Keratinocyte (primary cell): ENCODE measurements at regions not wholly inside any gene's neighbourhood (a gene's known extent, or its start where the extent isn't known, plus 50 kb on each side); places are given as distances from the start of the nearest gene placed in this dataset.

Source experiments
- DNase-seq: peaks from one replicate; pipeline ENCODE4 v3.0.0-alpha.2; 2011; ENCODE audit warnings: low read depth, missing footprints, low spot score
- FAIRE-seq: peaks from 2 replicates; lab custom pipeline; 2011; peaks lifted over from hg19 to GRCh38; lab: Jason Lieb, UNC
- H2AFZ ChIP-seq: 2 replicates; pipeline ENCODE4 v1.6.0; 2012; ENCODE audit warnings: low read length, control low read depth, inconsistent platforms; ENCODE audit not compliant: control insufficient read depth
- H3K27ac ChIP-seq: 2 replicates; pipeline ENCODE4 v1.5.1; 2011; ENCODE audit warnings: low read length; ENCODE audit not compliant: control insufficient read depth, insufficient read depth
- H3K27me3 ChIP-seq: 3 replicates; pipeline ENCODE4 v1.6.0; 2011; ENCODE audit warnings: low read length; ENCODE audit not compliant: control insufficient read depth, insufficient read depth; ENCODE audit errors: extremely low read depth
- H3K36me3 ChIP-seq, 2 experiments: 2 replicates in 1 of 2; 3 replicates in 1 of 2; pipeline ENCODE4 v1.5.1; 2011; ENCODE audit warnings: low read length in 2 of 2, mild to moderate bottlenecking in 1 of 2; ENCODE audit not compliant: control insufficient read depth in 2 of 2, insufficient read depth in 2 of 2; ENCODE audit errors: extremely low read depth in 1 of 2
- H3K4me1 ChIP-seq: 3 replicates; pipeline ENCODE4 v1.5.1; 2011; ENCODE audit warnings: low read length; ENCODE audit not compliant: control insufficient read depth, insufficient read depth; ENCODE audit errors: extremely low read depth
- H3K4me2 ChIP-seq: 3 replicates; pipeline ENCODE4 v1.6.0; 2011; ENCODE audit warnings: low read depth, low read length; ENCODE audit not compliant: control insufficient read depth, insufficient read depth; ENCODE audit errors: extremely low read depth
- H3K4me3 ChIP-seq, 3 experiments: fragments of 200-600 bp in 1 of 3; sonication (generic) in 1 of 3; 2 replicates in 2 of 3; 3 replicates in 1 of 3; pipeline ENCODE4 v1.5.1; 2011 to 2016; ENCODE audit warnings: low read length in 3 of 3, mild to moderate bottlenecking in 3 of 3, control low read depth in 2 of 3, inconsistent platforms in 1 of 3, low read depth in 1 of 3, mixed read lengths in 1 of 3, mixed run types in 1 of 3, moderate library complexity in 1 of 3; ENCODE audit not compliant: control insufficient read depth in 2 of 3, insufficient read depth in 2 of 3; ENCODE audit errors: extremely low read depth in 1 of 3
- H3K79me2 ChIP-seq: 2 replicates; pipeline ENCODE4 v1.6.0; 2012; ENCODE audit warnings: low read length; ENCODE audit not compliant: control insufficient read depth, insufficient read depth
- H3K9ac ChIP-seq: 3 replicates; pipeline ENCODE4 v1.6.0; 2011; ENCODE audit warnings: low read length; ENCODE audit not compliant: control insufficient read depth, insufficient read depth; ENCODE audit errors: extremely low read depth
- H3K9me1 ChIP-seq: 3 replicates; pipeline ENCODE4 v1.6.0; 2011; ENCODE audit warnings: low read length; ENCODE audit not compliant: control insufficient read depth, insufficient read depth; ENCODE audit errors: extremely low read depth
- H3K9me3 ChIP-seq: 2 replicates; pipeline ENCODE4 v1.5.1; 2012; ENCODE audit warnings: low read depth, low read length; ENCODE audit not compliant: control insufficient read depth
- H4K20me1 ChIP-seq: 3 replicates; pipeline ENCODE4 v1.6.0; 2011; ENCODE audit warnings: low read length; ENCODE audit not compliant: control insufficient read depth, insufficient read depth; ENCODE audit errors: extremely low read depth
- CTCF ChIP-seq, 3 experiments: IDR thresholded peaks in 1 of 3; conservative IDR thresholded peaks in 1 of 3; optimal IDR thresholded peaks in 1 of 3; 2 replicates in 2 of 3; 3 replicates in 1 of 3; pipeline versions ENCODE3 to v1.5.1; 2011; ENCODE audit warnings: low read length in 3 of 3, mild to moderate bottlenecking in 3 of 3, moderate library complexity in 2 of 3, control low read depth in 1 of 3, inconsistent platforms in 1 of 3; ENCODE audit not compliant: insufficient read depth in 2 of 3; ENCODE audit errors: extremely low read depth in 1 of 3
- EZH2 ChIP-seq: IDR thresholded peaks from one replicate; pipeline ENCODE4 v1.6.1; 2012; ENCODE audit warnings: inconsistent platforms, mild to moderate bottlenecking, low read length, moderate library complexity
- dilution Hi-C: fragments of 300-500 bp; cut with MboI; formaldehyde crosslinking; loops from one replicate; pipeline ENCODE4 v1.7.0; 2020; ENCODE audit warnings: low sequenced_read_pairs; ENCODE audit not compliant: extremely low pct_ligation_motif_present

DNA sequence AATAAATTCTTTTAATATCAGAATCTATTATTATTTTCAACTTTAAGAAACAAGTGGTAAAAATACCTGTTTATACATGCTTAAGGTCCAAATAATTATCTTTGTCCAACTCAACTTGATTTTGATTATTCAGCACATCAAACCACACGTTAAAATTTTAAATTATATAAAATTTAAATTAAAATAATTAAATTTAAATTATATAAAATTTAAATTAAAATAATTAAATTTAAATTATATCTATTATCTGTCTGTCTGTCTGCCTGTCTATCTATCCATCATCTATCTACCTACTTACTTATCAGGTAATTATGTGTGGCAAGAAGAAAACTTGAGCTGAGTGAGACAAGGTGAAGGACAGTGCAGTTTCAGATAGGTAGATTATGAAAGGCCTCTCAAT is 605.3 kb upstream of the RIOK2 start:
- no peak for FAIRE-seq
- no peak overlapping the region for H3K9ac ChIP-seq

GRCh38 chr5:97797994-97798451 is 615.0 kb upstream of the RIOK2 start:
- Histone ChIP-seq H3K9ac (no peak overlapping the region), H3K9me3 (no peaks in the 10 kb centered on the region), H3K36me3 (no peaks in the 10 kb centered on the region), H3K27me3 (no peaks in the 10 kb centered on the region), H2AFZ (no peak overlapping the region), H3K79me2 (no peaks in the 10 kb centered on the region), H3K4me3 (no peak overlapping the region), H3K4me1 (no peaks in the 10 kb centered on the region), H4K20me1 (no peaks in the 10 kb centered on the region), H3K9me1 (no peaks in the 10 kb centered on the region), H3K27ac (no peak overlapping the region), H3K4me2 (no peak overlapping the region)
- no peak for DNase-seq
- dilution Hi-C loops = no loop called here
- FAIRE-seq = no peak
- no peak for TF ChIP-seq CTCF (optimal IDR thresholded peaks at IDR 0.05 in 1 of 3, IDR thresholded peaks at IDR 0.05 in 1 of 3, conservative IDR thresholded peaks at IDR 0.05 in 1 of 3; ENCODE audit: extremely low read depth in 1 of 3, insufficient read depth in 2 of 3, low read length in 3 of 3)

More for the DNA sequence above, 605.3 kb upstream of the RIOK2 start:
- no peak for DNase-seq
- no peaks in the 10 kb centered on the region for H3K9me3 ChIP-seq
- H3K9me1 ChIP-seq = no peaks in the 10 kb centered on the region
- H3K27me3 ChIP-seq = no peaks in the 10 kb centered on the region
- H3K79me2 ChIP-seq = no peaks in the 10 kb centered on the region
- no peaks in the 10 kb centered on the region for H3K36me3 ChIP-seq
- H3K4me2 ChIP-seq = no peak overlapping the region
- dilution Hi-C loops = no loop called here
- H2AFZ ChIP-seq = no peak overlapping the region
- H4K20me1 ChIP-seq = no peaks in the 10 kb centered on the region
- H3K4me1 ChIP-seq = no peaks in the 10 kb centered on the region
- H3K27ac ChIP-seq = no peak overlapping the region
- no peak for TF ChIP-seq EZH2
- no peak overlapping the region for H3K4me3 ChIP-seq

GRCh38 chr5:97801461-97801860 is 618.4 kb upstream of the RIOK2 start:
- Histone ChIP-seq H3K4me2 (no peak overlapping the region), H3K79me2 (no peaks in the 10 kb centered on the region), H2AFZ (no peak overlapping the region), H3K36me3 (no peaks in the 10 kb centered on the region), H3K27ac (no peak overlapping the region), H4K20me1 (no peaks in the 10 kb centered on the region), H3K9ac (no peak overlapping the region), H3K27me3 (no peaks in the 10 kb centered on the region), H3K4me3 (no peak overlapping the region), H3K9me1 (no peaks in the 10 kb centered on the region), H3K9me3 (no peaks in the 10 kb centered on the region), H3K4me1 (no peaks in the 10 kb centered on the region)
- dilution Hi-C loops = no loop called here
- FAIRE-seq (no peak), DNase-seq (no peak)
- TF ChIP-seq EZH2 (no peak), CTCF (optimal IDR thresholded peaks at IDR 0.05 in 1 of 3, IDR thresholded peaks at IDR 0.05 in 1 of 3, conservative IDR thresholded peaks at IDR 0.05 in 1 of 3; ENCODE audit: extremely low read depth in 1 of 3, insufficient read depth in 2 of 3, low read length in 3 of 3) (no peak)
